ENCODE measurements at regions not wholly inside any gene's neighbourhood (a gene's known extent, or its start where the extent isn't known, plus 50 kb on each side); places are given as distances from the start of the nearest gene placed in this dataset.
"Not testable (repeated sequence)": the region's sequence is repeated elsewhere in the genome, so short reads cannot be mapped to it uniquely, and the experiment has no call there.

DNA sequence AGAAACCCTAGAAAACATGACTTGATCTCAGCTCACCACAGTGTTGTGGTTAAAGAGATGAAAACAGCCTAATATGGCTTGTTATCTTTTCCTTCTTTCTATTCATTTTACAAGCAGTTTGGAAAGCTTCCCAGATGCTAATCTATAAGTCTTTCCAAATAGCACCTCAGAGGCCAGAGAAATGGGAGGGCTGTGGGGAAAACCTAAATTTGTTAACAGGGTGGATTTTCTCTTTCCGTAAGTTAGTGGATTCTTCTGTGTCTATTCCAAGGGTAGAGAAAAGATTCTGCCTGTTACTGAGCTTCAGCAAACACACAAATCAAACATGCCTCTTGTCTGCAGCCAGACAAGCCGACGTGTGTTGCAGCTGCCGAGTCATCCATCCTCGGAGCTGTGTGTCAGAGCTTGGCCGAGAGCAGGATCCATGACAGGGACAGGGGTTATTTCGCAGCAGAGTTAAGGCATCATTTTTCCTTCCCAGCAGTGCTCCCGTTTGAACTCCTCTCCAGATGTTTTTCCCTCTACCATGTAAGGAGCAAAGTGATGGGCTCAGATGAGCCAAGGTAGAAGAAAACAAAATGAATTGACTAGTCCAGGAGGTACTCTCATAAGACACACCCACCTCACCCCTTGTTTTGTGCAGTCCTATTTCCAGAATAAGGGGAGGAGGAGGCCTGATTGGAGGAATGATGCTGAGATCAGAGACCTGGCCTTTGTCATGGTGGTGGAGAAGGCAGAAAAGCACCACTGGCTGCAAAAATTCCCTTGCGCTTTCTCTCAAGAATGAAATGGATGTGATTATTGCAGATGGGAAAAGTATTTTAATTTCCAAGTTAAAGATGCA is 560.0 kb downstream of the C6orf118 start:
- DNase-seq (ENCODE audit: low read depth in 3 of 3, low spot score in 2 of 3): peak in 2 of 3 donors; percentile 1 to 24

DNA sequence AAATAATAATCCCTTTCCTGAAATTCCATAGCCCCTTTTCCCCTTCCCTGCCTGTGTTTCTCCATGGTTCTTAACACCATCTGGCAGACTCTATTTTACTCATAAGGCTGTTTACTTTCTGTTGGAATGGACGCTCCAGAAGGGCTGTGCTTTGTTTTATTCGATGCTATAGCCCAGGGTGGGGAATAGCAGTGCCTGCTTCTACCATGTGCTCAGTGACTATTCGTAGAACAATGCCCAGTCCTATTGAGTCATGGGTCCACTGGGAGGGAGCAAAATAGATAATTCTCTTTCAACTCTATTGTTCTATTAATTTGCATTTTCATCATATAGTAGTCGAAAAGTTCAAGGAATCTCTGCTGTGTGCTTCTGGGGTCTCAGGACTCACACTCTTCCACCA is 565.1 kb downstream of the C6orf118 start:
- no peak for DNase-seq (ENCODE audit: low read depth in 3 of 3, low spot score in 2 of 3)

DNA sequence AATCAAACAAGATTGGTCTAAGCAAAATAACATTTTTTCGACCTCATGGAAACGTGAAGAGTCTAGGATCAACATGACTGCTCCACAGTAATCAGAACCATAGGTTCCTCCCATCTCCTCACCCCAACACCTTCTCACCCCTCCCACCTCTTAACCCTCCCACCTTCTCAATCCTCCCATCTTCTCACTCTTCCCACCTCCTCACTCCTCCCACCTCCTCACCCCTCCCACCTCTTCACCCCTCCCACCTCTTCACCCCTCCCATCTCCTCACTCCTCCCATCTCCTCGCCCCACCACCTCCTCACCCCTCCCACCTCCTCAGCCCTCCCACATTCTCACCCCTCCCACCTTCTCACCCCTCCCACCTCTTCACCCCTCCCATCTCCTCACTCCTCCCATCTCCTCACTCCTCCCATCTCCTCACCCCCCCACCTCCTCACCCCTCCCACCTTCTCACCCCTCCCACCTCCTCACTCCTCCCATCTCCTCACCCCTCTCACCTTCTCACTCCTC is 567.4 kb downstream of the C6orf118 start:
- no peak for DNase-seq (ENCODE audit: low read depth in 3 of 3, low spot score in 2 of 3)

DNA sequence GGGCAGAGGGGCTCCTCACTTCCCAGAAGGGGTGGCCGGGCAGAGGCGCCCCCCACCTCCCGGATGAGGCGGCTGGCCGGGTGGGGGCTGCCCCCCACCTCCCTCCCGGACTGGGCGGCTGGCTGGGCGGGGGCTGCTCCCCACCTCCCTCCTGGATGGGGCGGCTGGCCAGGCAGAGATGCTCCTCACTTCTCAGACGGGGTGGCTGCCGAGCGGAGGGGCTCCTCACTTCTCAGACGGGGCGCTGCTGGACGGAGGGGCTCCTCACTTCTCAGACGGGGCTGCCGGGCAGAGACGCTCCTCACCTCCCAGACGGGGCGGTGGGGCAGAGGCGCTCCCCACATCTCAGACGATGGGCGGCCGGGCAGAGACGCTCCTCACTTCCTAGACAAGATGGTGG is 573.3 kb downstream of the C6orf118 start:
- not testable (repeated sequence) for DNase-seq (ENCODE audit: low read depth in 3 of 3, low spot score in 2 of 3)

DNA sequence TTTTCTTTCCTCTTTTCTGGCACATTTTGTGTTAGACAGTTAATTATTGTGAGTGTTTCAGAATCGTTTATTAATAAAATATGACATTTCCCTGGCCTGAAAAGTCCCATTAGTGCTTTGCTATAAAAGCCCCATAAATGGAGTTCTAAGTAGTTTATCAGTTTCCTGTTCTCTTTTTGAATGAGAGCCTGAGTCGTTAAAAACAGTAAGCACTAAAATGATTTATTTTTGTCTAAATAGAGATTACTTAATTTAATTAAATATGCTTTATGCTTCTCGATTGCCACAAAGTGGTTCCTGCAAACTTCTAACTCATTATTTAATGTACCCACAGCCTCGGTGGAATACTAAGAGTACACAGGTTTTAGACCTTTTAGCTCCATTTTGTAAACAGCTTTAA is 577.9 kb downstream of the C6orf118 start:
- no peak for DNase-seq (ENCODE audit: low read depth in 3 of 3, low spot score in 2 of 3)

DNA sequence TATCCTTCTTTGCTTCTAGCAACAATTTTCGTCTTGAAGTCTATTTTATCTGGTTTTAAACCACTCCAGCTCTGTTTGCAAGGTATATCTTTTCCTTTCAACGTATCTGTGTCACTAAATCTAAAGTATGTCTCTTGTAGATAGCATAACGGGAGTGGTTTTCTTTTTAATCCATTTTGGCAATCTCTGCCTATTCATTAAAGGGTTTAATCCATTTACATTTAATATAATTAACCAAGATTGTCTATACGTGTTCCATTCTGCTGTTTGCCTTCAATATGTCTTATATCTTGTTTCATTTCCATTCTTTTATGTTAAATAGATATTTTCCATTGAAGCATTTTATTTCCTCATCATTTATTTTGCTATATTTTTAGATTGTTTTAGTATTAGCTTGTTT is 587.9 kb downstream of the C6orf118 start:
- DNase-seq (ENCODE audit: low read depth in 3 of 3, low spot score in 2 of 3): no peak

DNA sequence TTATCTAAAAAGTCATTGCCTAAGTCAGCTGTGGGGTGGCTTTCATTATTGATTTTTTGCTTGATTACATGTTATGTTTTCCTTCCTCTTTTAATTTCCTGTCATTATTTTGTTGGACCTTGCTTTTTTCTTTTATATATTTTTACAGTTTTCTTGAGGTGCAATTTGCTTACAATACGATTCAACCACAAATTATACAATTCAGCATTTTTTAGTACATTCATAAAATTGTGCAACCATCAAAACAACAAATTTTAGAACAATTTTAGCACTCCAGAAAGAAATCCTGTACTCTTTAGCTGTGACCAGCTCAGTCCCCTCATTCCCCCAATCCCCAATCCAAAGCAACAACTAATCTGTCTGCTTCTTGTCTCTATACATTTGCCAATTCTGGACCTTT is 608.9 kb downstream of the C6orf118 start:
- no peak for DNase-seq (ENCODE audit: low read depth in 3 of 3, low spot score in 2 of 3)

DNA sequence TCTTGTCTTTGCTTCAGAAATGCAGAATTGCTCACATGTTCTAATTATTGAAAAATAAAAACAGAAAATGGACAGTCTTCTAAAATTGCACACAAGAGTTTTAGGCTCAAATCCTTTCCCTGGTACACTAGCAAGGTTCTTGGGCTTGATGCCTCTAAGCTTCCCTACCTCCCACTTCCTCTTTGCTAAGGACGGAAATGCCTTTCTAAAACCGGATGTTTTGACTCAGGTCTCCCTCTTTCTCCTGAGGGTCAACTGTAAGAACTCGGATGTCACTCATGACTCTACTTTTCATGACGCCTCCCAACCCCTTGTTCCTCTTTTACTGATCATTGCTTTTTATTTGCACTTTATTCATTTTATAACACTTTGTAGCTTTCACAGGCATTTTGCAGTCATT is 613.5 kb downstream of the C6orf118 start:
- no peak for DNase-seq (ENCODE audit: low read depth in 3 of 3, low spot score in 2 of 3)

DNA sequence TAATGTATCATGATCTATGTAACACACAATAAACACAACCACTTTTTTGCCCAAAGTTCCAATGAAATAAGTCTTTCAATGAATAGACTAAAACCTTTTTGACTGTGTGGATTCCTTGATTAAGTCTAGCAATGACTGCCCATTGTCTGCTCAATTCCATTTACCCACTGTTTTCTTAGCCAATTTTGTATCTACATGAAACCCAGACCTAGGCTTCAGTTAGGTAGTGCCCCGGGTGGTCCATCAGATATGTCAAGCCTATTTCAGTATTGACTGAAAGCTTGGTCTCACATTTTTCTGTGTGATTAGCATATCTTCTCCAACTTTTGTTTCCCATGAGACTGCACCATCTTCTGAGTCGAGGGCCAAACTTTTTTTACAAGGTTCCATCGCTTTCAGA is 615.0 kb downstream of the C6orf118 start:
- no peak for DNase-seq (ENCODE audit: low read depth in 3 of 3, low spot score in 2 of 3)

DNA sequence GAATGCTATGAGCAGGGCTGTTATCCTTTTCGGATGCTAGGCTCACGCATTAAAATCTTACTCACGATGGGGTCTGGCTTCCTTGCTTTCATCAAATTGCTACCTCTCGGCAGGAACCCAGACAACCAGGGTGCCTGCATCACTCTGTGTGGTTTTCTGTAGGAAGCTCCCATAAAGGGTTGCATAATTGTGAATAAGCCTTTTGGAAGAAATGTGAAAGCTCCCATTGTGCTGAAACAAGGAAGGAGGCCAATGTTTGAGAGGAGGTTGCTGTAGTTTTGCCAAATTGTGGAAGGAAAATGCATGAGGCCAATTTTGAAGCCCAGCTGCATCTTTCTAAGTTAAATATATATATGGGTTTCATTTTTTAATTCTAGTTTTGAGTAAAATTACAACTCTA is 615.5 kb downstream of the C6orf118 start:
- no peak for DNase-seq (ENCODE audit: low read depth in 3 of 3, low spot score in 2 of 3)

DNA sequence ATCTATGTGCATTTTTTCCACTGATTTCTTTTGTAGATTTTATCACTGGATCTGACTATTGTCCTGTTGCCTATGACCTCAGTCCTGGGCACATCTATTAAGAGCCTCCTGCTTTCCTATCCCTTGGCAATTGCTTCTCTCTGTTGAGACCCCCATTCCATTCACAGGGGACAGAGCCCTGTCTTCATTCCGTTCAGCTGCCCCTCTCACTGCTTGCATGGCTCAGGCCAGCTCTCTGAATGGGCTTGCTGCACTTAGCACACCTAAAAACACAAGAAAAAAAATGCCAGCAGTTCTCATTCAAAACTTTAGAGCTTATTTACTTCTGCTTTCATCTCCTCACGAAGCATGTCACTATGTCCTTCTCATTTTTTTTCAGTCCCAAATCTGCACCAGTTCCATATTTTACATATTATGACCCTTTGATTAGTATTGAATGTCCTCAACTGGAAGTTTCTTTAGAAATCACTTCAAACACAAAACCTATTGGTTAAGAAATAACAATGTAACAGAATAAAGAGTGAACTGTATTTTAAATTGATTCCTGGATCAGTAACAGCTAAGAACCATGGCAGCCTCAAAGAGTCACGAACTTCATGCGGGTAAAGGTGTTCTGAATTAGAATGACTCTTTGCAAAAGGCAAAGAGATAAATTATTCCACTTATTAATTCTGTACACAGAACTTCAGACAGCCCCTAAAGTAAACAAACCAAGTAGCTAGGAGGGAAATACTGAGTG is 616.5 kb downstream of the C6orf118 start:
- no peak for DNase-seq (ENCODE audit: low read depth in 3 of 3, low spot score in 2 of 3)

DNA sequence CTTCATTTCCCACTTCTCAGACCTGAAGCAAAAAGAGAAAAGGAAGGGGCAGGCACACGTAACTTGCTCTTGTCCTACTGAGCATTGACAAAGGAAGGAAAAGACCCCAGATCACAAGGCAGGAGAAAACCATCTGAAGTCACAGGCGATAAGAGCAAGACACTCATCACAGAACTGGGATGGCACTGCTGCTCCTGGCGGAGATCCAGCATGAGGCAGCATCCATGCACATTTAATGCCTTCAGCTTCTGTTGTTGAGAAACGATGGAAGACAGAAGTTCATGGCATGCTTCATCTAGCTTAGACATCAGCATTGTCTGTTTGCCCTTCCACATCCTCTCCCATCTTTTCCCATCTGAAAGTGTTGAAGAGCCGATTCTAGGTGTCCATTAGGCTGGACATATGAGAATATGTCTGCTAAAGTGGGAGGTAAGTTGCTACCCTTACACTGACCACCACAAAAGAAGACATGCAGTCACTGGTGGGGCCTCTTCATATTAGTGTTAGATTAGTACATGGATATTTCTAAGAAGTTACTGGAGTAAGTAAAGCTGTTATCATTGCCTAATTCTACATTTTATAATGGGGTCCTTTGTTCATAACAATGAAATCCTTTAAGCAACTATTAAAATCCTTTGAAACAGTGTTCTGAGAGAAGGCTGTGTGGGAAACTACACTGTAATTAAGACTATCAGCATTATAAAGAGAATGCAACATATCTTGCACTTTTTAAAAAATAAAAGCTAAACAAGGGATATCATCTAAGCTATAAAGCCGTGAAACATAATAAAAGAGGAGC is 618.5 kb downstream of the C6orf118 start:
- DNase-seq (ENCODE audit: low read depth in 3 of 3, low spot score in 2 of 3): no peak

DNA sequence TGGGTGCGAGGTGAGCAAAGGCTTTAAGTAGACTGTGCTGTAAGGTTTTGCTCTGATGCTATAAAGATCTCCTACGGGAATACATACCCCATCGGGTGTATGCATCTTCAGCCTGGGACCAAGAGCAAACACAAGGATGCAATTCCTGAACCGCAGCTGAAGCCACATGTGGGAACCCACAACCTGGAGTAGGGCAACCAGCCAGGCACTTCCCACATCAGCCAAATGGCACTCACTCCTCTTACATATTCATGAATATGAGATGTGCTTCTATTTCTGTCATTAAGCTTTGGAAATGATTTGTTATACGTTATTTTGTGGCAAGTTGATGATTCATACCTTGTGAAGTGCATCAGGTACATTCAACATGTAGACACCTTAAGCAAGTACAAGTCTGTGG is 619.2 kb downstream of the C6orf118 start:
- DNase-seq (ENCODE audit: low read depth in 3 of 3, low spot score in 2 of 3): no peak

DNA sequence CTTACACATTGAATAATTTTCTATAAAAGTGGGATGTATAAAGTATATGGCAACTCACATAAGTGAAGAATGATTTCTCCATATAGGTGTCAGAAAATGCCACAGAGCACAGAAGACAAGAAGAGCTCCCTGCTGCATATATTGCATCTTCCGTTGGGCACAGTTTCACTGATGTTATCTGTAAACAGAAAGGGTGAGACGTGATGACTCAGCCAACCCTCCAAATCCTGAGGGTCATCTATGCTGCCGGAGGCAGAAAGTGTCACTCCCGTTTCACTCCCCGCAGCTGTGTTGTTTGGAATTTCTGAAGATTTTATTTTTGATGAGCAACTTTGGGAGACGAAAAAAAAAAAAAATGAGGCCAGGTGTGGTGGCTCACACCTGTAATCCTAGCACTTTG is 644.1 kb downstream of the C6orf118 start:
- DNase-seq (ENCODE audit: low read depth in 3 of 3, low spot score in 2 of 3): no peak

DNA sequence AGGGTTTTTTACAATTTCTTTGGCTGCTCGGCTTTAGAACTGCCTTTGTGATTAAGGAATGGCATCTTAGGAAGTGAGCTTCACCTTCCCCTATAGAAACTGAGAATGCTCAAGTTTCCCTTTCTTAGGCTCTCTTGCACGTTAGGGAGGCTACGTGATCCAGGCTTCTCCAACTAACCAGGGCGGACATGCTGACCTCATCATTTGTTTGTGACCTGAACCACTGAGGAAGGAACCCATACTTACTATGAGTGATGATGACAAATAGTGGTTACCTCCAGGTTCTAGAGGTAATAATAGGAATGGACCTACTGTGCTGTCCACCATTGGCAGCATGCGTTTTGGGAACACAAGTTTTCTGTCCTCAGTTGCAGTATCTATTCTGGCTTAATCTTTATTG is 645.8 kb downstream of the C6orf118 start:
- DNase-seq (ENCODE audit: low read depth in 3 of 3, low spot score in 2 of 3): no peak

DNA sequence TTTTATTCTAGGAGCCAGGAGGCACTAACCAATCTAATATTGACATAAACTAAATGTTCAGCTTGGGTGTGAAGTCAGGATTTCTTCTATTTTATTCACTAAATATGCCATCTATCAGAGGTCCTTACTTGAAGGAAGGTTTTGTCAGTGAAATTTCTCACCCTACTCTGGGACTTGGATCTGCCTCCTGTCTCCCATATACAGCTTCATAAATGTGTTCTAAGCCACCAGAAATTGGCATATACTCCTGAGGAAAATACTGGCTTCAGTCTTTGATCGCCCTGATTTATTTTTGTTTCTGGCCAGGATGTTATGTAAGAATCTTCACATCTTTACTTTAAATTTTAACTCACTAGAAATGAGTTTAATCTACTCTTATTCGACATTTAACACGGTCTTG is 647.7 kb downstream of the C6orf118 start:
- no peak for DNase-seq (ENCODE audit: low read depth in 3 of 3, low spot score in 2 of 3)

DNA sequence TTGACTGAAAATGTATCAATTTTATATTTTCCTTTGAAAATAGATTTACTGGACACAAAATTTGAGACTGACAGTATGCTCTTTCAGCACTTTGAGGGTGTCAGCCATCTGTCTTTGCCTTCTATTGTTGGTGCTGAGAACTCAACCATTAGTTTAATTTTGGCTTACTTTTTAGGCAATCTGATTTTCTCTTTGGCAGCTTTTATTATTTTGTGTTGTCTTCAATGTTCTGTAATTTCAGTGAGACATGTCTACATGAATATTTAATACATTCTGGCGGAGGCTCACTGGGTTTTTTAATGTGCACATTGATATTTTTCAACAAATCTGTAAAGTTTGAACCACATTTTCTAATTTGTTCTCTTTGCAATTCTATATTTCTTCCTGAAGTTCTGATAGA is 648.6 kb downstream of the C6orf118 start:
- DNase-seq (ENCODE audit: low read depth in 3 of 3, low spot score in 2 of 3): no peak

DNA sequence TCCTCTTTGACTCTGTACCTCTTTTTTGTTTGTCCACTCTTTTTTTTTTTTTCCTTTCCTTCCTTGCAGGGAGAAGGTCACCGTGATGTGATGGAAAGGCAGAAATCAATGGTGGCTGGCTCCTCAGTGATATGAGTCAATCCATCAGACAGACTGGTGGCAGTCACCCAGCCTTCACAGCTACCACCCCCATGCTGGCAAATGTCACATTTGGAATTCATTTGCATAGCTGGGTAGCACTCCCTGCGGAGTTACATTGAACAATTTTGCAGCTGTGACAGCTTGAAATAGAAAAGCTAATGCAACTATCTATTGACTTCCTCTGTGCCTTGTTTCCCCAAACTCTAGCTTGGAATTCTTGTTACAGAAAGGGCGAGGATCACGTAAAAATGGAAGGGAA is 668.4 kb downstream of the C6orf118 start:
- no peak for DNase-seq (ENCODE audit: low read depth in 3 of 3, low spot score in 2 of 3)

DNA sequence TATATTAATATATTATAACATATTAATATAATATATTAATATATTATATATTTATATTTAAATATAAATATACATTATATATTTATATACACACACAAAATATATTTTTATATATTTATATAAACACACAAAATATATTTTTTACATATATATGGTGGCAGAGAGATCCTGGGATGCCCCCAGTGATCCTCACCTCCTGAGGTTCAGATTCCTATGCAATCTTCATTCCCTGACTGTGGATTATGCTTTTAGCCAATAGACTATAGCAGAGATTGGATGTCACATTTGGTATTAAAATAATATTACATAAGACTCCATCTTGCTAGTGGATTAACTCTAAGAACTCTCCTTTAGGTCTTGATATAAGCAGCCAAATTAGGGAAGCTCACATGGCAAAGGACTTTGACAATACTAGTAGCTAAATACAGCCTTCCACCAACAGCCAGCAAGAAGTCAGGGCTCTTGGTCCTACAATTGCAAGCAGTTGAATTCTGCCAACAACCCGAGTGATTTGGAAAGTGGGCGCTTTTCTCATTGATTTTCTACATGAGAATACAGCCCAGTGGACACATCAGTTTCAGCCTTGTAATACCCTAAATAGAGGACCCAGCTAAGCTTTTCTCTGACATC is 681.0 kb downstream of the C6orf118 start:
- DNase-seq (ENCODE audit: low read depth in 3 of 3, low spot score in 2 of 3): no peak

DNA sequence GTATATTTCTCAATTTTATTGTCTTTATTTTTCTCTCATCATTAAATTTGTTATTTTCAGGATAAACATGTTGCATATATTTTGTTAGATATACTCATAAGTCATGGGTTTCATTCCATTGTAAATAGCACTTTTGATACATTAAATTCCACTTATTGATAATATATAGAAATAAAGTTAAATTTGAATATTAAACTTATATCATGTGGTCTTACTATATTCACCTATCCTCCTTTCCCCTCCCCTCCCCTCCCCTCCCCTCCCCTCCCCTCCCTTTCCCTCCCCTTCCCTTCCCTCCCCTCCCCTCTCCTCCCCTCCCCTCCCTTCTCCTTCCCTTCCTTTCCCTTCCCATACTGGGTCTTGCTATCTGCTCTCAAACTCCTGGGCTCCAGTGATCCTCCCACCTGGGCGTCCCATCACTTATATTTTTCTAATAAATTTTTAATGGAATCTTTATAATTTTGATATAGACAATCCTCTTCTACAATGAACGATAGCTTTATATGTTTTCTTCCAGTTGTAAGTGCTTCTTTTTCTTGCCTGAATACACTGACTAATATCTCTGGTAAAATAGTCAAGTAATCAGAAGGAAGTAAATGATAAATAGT is 692.4 kb downstream of the C6orf118 start:
- no peak for DNase-seq (ENCODE audit: low read depth in 3 of 3, low spot score in 2 of 3)

Data from right renal cortex interstitium (tissue), 3 donors.